MM.1S (cell line): ENCODE measurements at regions not wholly inside any gene's neighbourhood (a gene's known extent, or its start where the extent isn't known, plus 50 kb on each side); places are given as distances from the start of the nearest gene placed in this dataset.

ENCODE experiments used
- DNase-seq: peaks from one replicate; pipeline ENCODE4 v3.0.0-alpha.2; 2015
- H2AFZ ChIP-seq: fragments of 300-600 bp; sonication (generic); 2 replicates; pipeline ENCODE4 v1.6.0; 2016; ENCODE audit warnings: antibody characterized with exemption, low read length
- H3F3A ChIP-seq: fragments of 300-600 bp; sonication (generic); 2 replicates; pipeline ENCODE4 v1.6.1; 2016; ENCODE audit warnings: mild to moderate bottlenecking, antibody characterized with exemption, low read length, moderate library complexity, mixed read lengths; ENCODE audit not compliant: insufficient read depth
- H3K27ac ChIP-seq: fragments of 300-600 bp; sonication (generic); 2 replicates; pipeline ENCODE4 v1.5.1; 2016; ENCODE audit warnings: mild to moderate bottlenecking, low read length
- H3K27me3 ChIP-seq: fragments of 300-600 bp; sonication (generic); replicated peaks from 2 replicates; pipeline ENCODE4 v1.6.0; 2016; ENCODE audit warnings: low read length; ENCODE audit not compliant: insufficient read depth
- H3K36me3 ChIP-seq: fragments of 300-600 bp; sonication (generic); replicated peaks from 2 replicates; pipeline ENCODE4 v1.6.1; 2016; ENCODE audit warnings: mild to moderate bottlenecking, low read length, mixed read lengths; ENCODE audit not compliant: insufficient read depth
- H3K4me1 ChIP-seq: fragments of 300-600 bp; sonication (generic); 2 replicates; pipeline ENCODE4 v1.6.1; 2016; ENCODE audit warnings: low read length, mixed read lengths
- H3K4me2 ChIP-seq: fragments of 300-600 bp; sonication (generic); 2 replicates; pipeline ENCODE4 v1.6.0; 2016; ENCODE audit warnings: low read depth, low read length
- H3K4me3 ChIP-seq: fragments of 300-600 bp; sonication (generic); 2 replicates; pipeline ENCODE4 v1.5.1; 2016; ENCODE audit warnings: low read length, mixed read lengths
- H3K79me2 ChIP-seq: fragments of 300-600 bp; sonication (generic); 2 replicates; pipeline ENCODE4 v1.6.1; 2016; ENCODE audit warnings: mixed run types, low read length, mixed read lengths
- H3K9ac ChIP-seq: fragments of 300-600 bp; sonication (generic); 2 replicates; pipeline ENCODE4 v1.6.1; 2016; ENCODE audit warnings: low read length, mixed read lengths
- H3K9me2 ChIP-seq: fragments of 300-600 bp; sonication (generic); replicated peaks from 2 replicates; pipeline ENCODE4 v1.6.1; 2016; ENCODE audit warnings: mild to moderate bottlenecking, low read length, mixed read lengths; ENCODE audit not compliant: insufficient read depth
- H3K9me3 ChIP-seq: fragments of 300-600 bp; sonication (generic); replicated peaks from 2 replicates; pipeline ENCODE4 v1.6.1; 2016; ENCODE audit warnings: mild to moderate bottlenecking, low read length, mixed read lengths; ENCODE audit not compliant: insufficient read depth
- H4K20me1 ChIP-seq: fragments of 300-600 bp; sonication (generic); 2 replicates; pipeline ENCODE4 v1.6.1; 2016; ENCODE audit warnings: mild to moderate bottlenecking, low read length, moderate library complexity, mixed read lengths; ENCODE audit not compliant: insufficient read depth
- EZH2 ChIP-seq: fragments of 300-600 bp; sonication (generic); optimal IDR thresholded peaks from 2 replicates; pipeline ENCODE3; 2017; ENCODE audit warnings: low read depth, mild to moderate bottlenecking, antibody characterized with exemption, low read length, mixed read lengths
- EZH2phosphoT487 ChIP-seq: fragments of 300-600 bp; sonication (generic); IDR thresholded peaks from 2 replicates; pipeline ENCODE4 v1.6.1; 2018; ENCODE audit warnings: antibody characterized with exemption, low read length
- TF ChIP-seq, protein P1 (sequence below): fragments of 300-600 bp; sonication (generic); IDR thresholded peaks from 2 replicates; pipeline ENCODE4 v1.5.1; 2016; ENCODE audit warnings: antibody characterized with exemption, low read length, mixed read lengths

DNA sequence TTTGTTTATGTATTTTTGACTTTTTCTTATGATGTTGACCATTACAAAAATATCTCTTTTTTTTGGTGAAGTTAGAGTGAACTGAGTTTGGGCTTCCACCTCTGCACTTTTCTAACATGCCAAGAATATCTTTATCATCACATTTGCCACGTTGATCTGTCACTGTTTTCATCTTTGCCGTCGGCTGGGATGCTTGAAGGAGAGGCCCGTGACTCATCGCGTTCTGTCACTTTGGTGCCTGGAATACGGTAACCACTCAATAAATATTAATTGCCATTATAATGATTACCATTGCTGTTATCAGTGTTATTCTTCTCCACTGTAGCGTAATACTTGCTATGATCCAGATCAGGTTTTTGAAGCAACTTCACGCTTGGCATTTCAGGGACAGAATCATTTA lies 350.8 kb upstream of the PFKP start:
- H3K4me3 ChIP-seq, result no peak overlapping the region
- no peak for TF ChIP-seq EZH2
- TF ChIP-seq EZH2phosphoT487, result no peak
- TF ChIP-seq, protein P1, sequence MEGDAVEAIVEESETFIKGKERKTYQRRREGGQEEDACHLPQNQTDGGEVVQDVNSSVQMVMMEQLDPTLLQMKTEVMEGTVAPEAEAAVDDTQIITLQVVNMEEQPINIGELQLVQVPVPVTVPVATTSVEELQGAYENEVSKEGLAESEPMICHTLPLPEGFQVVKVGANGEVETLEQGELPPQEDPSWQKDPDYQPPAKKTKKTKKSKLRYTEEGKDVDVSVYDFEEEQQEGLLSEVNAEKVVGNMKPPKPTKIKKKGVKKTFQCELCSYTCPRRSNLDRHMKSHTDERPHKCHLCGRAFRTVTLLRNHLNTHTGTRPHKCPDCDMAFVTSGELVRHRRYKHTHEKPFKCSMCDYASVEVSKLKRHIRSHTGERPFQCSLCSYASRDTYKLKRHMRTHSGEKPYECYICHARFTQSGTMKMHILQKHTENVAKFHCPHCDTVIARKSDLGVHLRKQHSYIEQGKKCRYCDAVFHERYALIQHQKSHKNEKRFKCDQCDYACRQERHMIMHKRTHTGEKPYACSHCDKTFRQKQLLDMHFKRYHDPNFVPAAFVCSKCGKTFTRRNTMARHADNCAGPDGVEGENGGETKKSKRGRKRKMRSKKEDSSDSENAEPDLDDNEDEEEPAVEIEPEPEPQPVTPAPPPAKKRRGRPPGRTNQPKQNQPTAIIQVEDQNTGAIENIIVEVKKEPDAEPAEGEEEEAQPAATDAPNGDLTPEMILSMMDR, result no peak
- H3F3A ChIP-seq, result no peaks in the 10 kb centered on the region
- no peak overlapping the region for H3K9ac ChIP-seq
- H3K27ac ChIP-seq, result no peak overlapping the region
- H3K4me1 ChIP-seq, result no peaks in the 10 kb centered on the region
- no peaks in the 10 kb centered on the region for H3K9me3 ChIP-seq
- H3K4me2 ChIP-seq, result no peak overlapping the region
- DNase-seq, result no peak
- H3K9me2 ChIP-seq, result no peaks in the 10 kb centered on the region
- H3K36me3 ChIP-seq, result no peaks in the 10 kb centered on the region
- no peaks in the 10 kb centered on the region for H3K27me3 ChIP-seq
- no peaks in the 10 kb centered on the region for H4K20me1 ChIP-seq
- no peaks in the 10 kb centered on the region for H3K79me2 ChIP-seq
- H2AFZ ChIP-seq, result no peak overlapping the region

DNA sequence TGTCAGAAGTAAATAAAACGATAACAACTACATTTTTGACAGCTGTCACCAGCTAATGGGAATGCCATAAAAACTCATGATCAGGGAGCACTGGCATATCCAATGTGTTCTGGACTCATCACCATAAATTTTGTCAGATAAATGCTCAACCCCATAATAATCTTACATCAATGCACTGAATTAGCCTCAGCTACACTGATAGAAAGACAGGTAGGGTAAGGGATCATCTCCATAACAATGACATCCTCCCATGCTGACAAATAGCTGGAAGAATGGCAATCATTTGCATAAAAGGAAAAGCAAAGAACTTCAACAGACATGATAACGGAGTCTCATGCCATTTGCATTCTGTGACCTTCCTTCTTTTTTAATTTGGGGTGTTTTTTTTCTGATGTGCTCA lies 352.8 kb upstream of the PFKP start:
- H3K79me2 ChIP-seq, result no peaks in the 10 kb centered on the region
- no peaks in the 10 kb centered on the region for H3K9me3 ChIP-seq
- H3K36me3 ChIP-seq, result no peaks in the 10 kb centered on the region
- no peak overlapping the region for H3K4me2 ChIP-seq
- no peaks in the 10 kb centered on the region for H3K9me2 ChIP-seq
- H4K20me1 ChIP-seq, result no peaks in the 10 kb centered on the region
- no peaks in the 10 kb centered on the region for H3K27me3 ChIP-seq
- no peak for DNase-seq
- no peak overlapping the region for H3K4me3 ChIP-seq
- H3K4me1 ChIP-seq, result no peaks in the 10 kb centered on the region
- TF ChIP-seq EZH2phosphoT487 (no peak), EZH2 (no peak)
- TF ChIP-seq, protein P1, result no peak
- H2AFZ ChIP-seq, result no peak overlapping the region
- H3F3A ChIP-seq, result no peaks in the 10 kb centered on the region
- H3K27ac ChIP-seq, result no peak overlapping the region
- no peak overlapping the region for H3K9ac ChIP-seq

DNA sequence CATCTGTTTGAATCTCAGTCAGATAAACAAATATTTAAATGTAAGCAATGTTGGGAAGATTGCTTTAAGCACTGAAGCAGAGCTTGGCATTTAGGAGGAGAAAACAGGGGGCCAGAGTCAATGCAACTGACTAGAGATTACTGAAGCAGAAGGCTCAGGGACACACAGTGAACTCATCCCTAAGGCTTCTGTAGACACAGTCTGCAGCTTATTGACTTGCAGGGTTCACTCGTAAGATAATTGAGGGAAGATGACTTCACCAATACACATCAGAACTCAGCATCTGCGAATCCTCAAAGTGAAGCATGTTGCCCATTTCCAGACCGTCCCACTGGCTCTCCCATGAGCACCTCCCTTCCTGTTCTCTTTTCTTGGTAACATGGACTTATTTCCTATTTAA lies 363.4 kb upstream of the PFKP start:
- DNase-seq, result no peak
- H3K36me3 ChIP-seq, result no peaks in the 10 kb centered on the region
- no peak overlapping the region for H2AFZ ChIP-seq
- no peak for TF ChIP-seq EZH2
- no peak for TF ChIP-seq EZH2phosphoT487
- TF ChIP-seq, protein P1, result no peak
- no peaks in the 10 kb centered on the region for H3K9me2 ChIP-seq
- H3K4me3 ChIP-seq, result no peak overlapping the region
- H3K27ac ChIP-seq, result no peak overlapping the region
- H3K27me3 ChIP-seq, result no peaks in the 10 kb centered on the region
- H3K9me3 ChIP-seq, result no peaks in the 10 kb centered on the region
- no peaks in the 10 kb centered on the region for H3K4me1 ChIP-seq
- H3F3A ChIP-seq, result no peaks in the 10 kb centered on the region
- H3K4me2 ChIP-seq, result no peak overlapping the region
- no peak overlapping the region for H3K9ac ChIP-seq
- H4K20me1 ChIP-seq, result no peaks in the 10 kb centered on the region
- H3K79me2 ChIP-seq, result no peaks in the 10 kb centered on the region
